Endothelial cell of umbilical vein (primary cell): ENCODE measurements at regions not wholly inside any gene's neighbourhood (a gene's known extent, or its start where the extent isn't known, plus 50 kb on each side); places are given as distances from the start of the nearest gene placed in this dataset.

ENCODE experiments used
- BruUV-seq: library from RNA; stranded (reverse); fragments of 400-500 nt; replicated peaks from 2 replicates; lab custom pipeline; 2021; lab: Mats Ljungman, UMichigan
- CTCF ChIA-PET: fragments of 300-600, 350-600 bp; sonication (Branson Sonifier 250); formaldehyde crosslinking; loops from one replicate; lab custom pipeline; 2021; ENCODE audit warnings: antibody characterized with exemption, inconsistent platforms; lab: Charles Lee
- POLR2A ChIA-PET: fragments of 300-600, 350-600 bp; sonication (Branson Sonifier 250); formaldehyde crosslinking; loops from one replicate; lab custom pipeline; 2021; ENCODE audit warnings: antibody characterized with exemption, inconsistent platforms; lab: Charles Lee
- DNase-seq: peaks from one replicate; pipeline ENCODE4 v3.0.0-alpha.2; 2011; ENCODE audit warnings: low read depth, low spot score
- FAIRE-seq: peaks from 2 replicates; lab custom pipeline; 2011; peaks lifted over from hg19 to GRCh38; lab: Jason Lieb, UNC
- H2AFZ ChIP-seq: 2 replicates; pipeline ENCODE4 v1.6.0; 2012; ENCODE audit warnings: low read depth, low read length, control low read depth, inconsistent platforms
- H3K27ac ChIP-seq: 2 replicates; pipeline ENCODE4 v1.5.1; 2011; ENCODE audit warnings: low read depth, mild to moderate bottlenecking, control low read depth, low read length, moderate library complexity; ENCODE audit not compliant: insufficient read depth
- H3K27me3 ChIP-seq, 2 experiments: 2 replicates each; pipeline versions ENCODE4 v1.6.0 to v1.6.1; 2011; ENCODE audit warnings: low read length in 2 of 2, mixed read lengths in 1 of 2; ENCODE audit not compliant: control insufficient read depth in 2 of 2, insufficient read depth in 2 of 2
- H3K36me3 ChIP-seq, 2 experiments: 2 replicates in 1 of 2; 3 replicates in 1 of 2; pipeline ENCODE4 v1.5.1; 2011; ENCODE audit warnings: low read length in 2 of 2, mild to moderate bottlenecking in 1 of 2, moderate library complexity in 1 of 2; ENCODE audit not compliant: control insufficient read depth in 2 of 2, insufficient read depth in 2 of 2; ENCODE audit errors: extremely low read depth in 1 of 2
- H3K4me1 ChIP-seq: 3 replicates; pipeline ENCODE4 v1.5.1; 2011; ENCODE audit warnings: mild to moderate bottlenecking, low read length; ENCODE audit not compliant: control insufficient read depth, insufficient read depth; ENCODE audit errors: extremely low read depth
- H3K4me2 ChIP-seq: 2 replicates; pipeline ENCODE4 v1.6.1; 2011; ENCODE audit warnings: low read length, control low read depth, mixed read lengths; ENCODE audit not compliant: insufficient read depth
- H3K4me3 ChIP-seq, 3 experiments: fragments of 200-600 bp in 1 of 3; sonication (generic), shearing (Covaris generic) in 1 of 3; replicated peaks in 1 of 3; 2 replicates each; pipeline ENCODE4 v1.5.1; 2011 to 2016; ENCODE audit warnings: control low read depth in 3 of 3, low read length in 3 of 3, mild to moderate bottlenecking in 2 of 3, inconsistent platforms in 1 of 3, low read depth in 1 of 3, moderate library complexity in 1 of 3; ENCODE audit not compliant: insufficient read depth in 1 of 3
- H3K79me2 ChIP-seq: 2 replicates; pipeline ENCODE4 v1.6.0; 2012; ENCODE audit warnings: low read length, inconsistent platforms; ENCODE audit not compliant: control insufficient read depth, insufficient read depth
- H3K9ac ChIP-seq: replicated peaks from 2 replicates; pipeline ENCODE3; 2011; ENCODE audit warnings: low read length, control low read depth; ENCODE audit not compliant: insufficient read depth; ENCODE audit errors: extremely low read depth
- H3K9me1 ChIP-seq: replicated peaks from 3 replicates; pipeline ENCODE4 v1.6.0; 2011; ENCODE audit warnings: mild to moderate bottlenecking, low read length; ENCODE audit not compliant: control insufficient read depth, insufficient read depth; ENCODE audit errors: extremely low read depth
- H3K9me3 ChIP-seq: replicated peaks from 2 replicates; pipeline ENCODE4 v1.5.1; 2012; ENCODE audit warnings: low read length, inconsistent platforms; ENCODE audit not compliant: control insufficient read depth, insufficient read depth
- H4K20me1 ChIP-seq: replicated peaks from 2 replicates; pipeline ENCODE3; 2011; ENCODE audit warnings: mild to moderate bottlenecking, low read length; ENCODE audit not compliant: control insufficient read depth, insufficient read depth; ENCODE audit errors: extremely low read depth
- CTCF ChIP-seq, 2 donors: IDR thresholded peaks; 1 replicate in 1 of 2; 2 replicates in 1 of 2; pipeline ENCODE4 v1.5.1; 2011; ENCODE audit warnings: low read length in 2 of 2, mild to moderate bottlenecking in 2 of 2, moderate library complexity in 2 of 2, control low read depth in 1 of 2, inconsistent platforms in 1 of 2, low read depth in 1 of 2; ENCODE audit not compliant: insufficient read depth in 1 of 2; ENCODE audit errors: extremely low read depth in 1 of 2
- EZH2 ChIP-seq: IDR thresholded peaks from 2 replicates; pipeline ENCODE4 v1.6.1; 2012; ENCODE audit warnings: borderline replicate concordance, low read depth, mild to moderate bottlenecking, moderate library complexity, low read length, inconsistent platforms; ENCODE audit not compliant: severe bottlenecking
- FOS ChIP-seq: IDR thresholded peaks from 2 replicates; pipeline ENCODE4 v1.6.1; 2011; ENCODE audit warnings: mild to moderate bottlenecking, low read length, moderate library complexity, borderline replicate concordance; ENCODE audit not compliant: insufficient read depth
- GATA2 ChIP-seq: IDR thresholded peaks from 2 replicates; pipeline ENCODE4 v1.7.0; 2011; ENCODE audit warnings: low read depth, mild to moderate bottlenecking, moderate library complexity, mixed read lengths, low read length; ENCODE audit not compliant: insufficient read length, insufficient read depth
- JUN ChIP-seq: IDR thresholded peaks from 2 replicates; pipeline ENCODE4 v1.6.1; 2011; ENCODE audit warnings: borderline replicate concordance, low read depth; ENCODE audit not compliant: insufficient read length, insufficient read depth
- MAX ChIP-seq: IDR thresholded peaks from 2 replicates; pipeline ENCODE4 v1.6.1; 2011; ENCODE audit not compliant: insufficient read depth, insufficient read length
- MYC ChIP-seq: IDR thresholded peaks from one replicate; pipeline ENCODE4 v1.6.1; 2011; ENCODE audit warnings: mild to moderate bottlenecking, low read depth, low read length
- POLR2A ChIP-seq: IDR thresholded peaks from 2 replicates; pipeline ENCODE4 v1.6.1; 2012; ENCODE audit warnings: low read depth, mild to moderate bottlenecking, control low read depth, low read length
- POLR2AphosphoS5 ChIP-seq: IDR thresholded peaks from 2 replicates; pipeline ENCODE4 v1.6.1; 2012; ENCODE audit warnings: low read depth, mild to moderate bottlenecking, control low read depth, low read length, moderate library complexity; ENCODE audit not compliant: insufficient read depth
- dilution Hi-C: fragments of 300-500 bp; cut with MboI; formaldehyde crosslinking; loops from one replicate; pipeline ENCODE4 v1.15.0; 2019; ENCODE audit warnings: low sequenced_read_pairs; ENCODE audit not compliant: extremely low pct_ligation_motif_present
- intact Hi-C: fragments of 100-400 bp; cut with micrococcal nuclease; formaldehyde crosslinking; loops from one replicate; pipeline ENCODE4 v1.10.0; 2022

GRCh38 chr4:26085551-26085950 is 171.5 kb downstream of the SMIM20 start:
- CTCF ChIA-PET, result interaction anchor here (1.3 kb wide), 1 partner anchor 10 kb away, joined by 3 read pairs; no protein-coding TSS in a partner anchor
- no peak overlapping the region for H3K27ac ChIP-seq

GRCh38 chr4:26086621-26087441 is 172.8 kb downstream of the SMIM20 start:
- CTCF ChIA-PET, result interaction anchor here (0.8 to 0.9 kb wide), 2 partner anchors 11 to 324 kb away, joined by 3 to 4 read pairs; no protein-coding TSS in a partner anchor
- intact Hi-C loops (no loop called here), dilution Hi-C loops (no loop called here)
- peaks cover 0 to 2% of the 10 kb centered on the region in 2 experiments for H3K27me3 ChIP-seq
- H3K9ac ChIP-seq, result no peak overlapping the region
- DNase-seq (no peak), FAIRE-seq (no peak)
- POLR2A ChIA-PET, result no interaction called here
- H3K27ac ChIP-seq, result no peak overlapping the region
- no peak overlapping the region for H3K4me3 ChIP-seq
- no peaks in the 10 kb centered on the region for H3K9me3 ChIP-seq
- TF ChIP-seq FOS, result no peak
- TF ChIP-seq POLR2AphosphoS5, result no peak
- TF ChIP-seq MYC, result no peak
- TF ChIP-seq MAX, result no peak
- no peak for TF ChIP-seq POLR2A
- TF ChIP-seq JUN, result no peak
- TF ChIP-seq GATA2, result no peak
- no peak for TF ChIP-seq EZH2
- TF ChIP-seq CTCF (IDR thresholded peaks at IDR 0.05; ENCODE audit: extremely low read depth in 1 of 2, insufficient read depth in 1 of 2, low read depth in 1 of 2, low read length in 2 of 2), result no peak
- H3K79me2 ChIP-seq, result no peaks in the 10 kb centered on the region
- H4K20me1 ChIP-seq, result no peaks in the 10 kb centered on the region
- no peak overlapping the region for H2AFZ ChIP-seq
- no peaks in the 10 kb centered on the region for H3K9me1 ChIP-seq
- BruUV-seq, result no TSS peak
- H3K4me2 ChIP-seq, result no peak overlapping the region
- no peaks in the 10 kb centered on the region for H3K36me3 ChIP-seq
- H3K4me1 ChIP-seq, result no peaks in the 10 kb centered on the region

More at GRCh38 chr4:26085551-26085950, 171.5 kb downstream of the SMIM20 start:
- dilution Hi-C loops, result no loop called here
- no TSS peak for BruUV-seq
- POLR2A ChIA-PET, result no interaction called here
- no peak for FAIRE-seq
- DNase-seq, result no peak
- H3K9ac ChIP-seq, result no peak overlapping the region
- no peaks in the 10 kb centered on the region for H3K36me3 ChIP-seq
- H3K27me3 ChIP-seq, result peaks cover 0 to 2% of the 10 kb centered on the region in 2 experiments
- H2AFZ ChIP-seq, result no peak overlapping the region
- no peaks in the 10 kb centered on the region for H3K79me2 ChIP-seq
- H3K9me3 ChIP-seq, result no peaks in the 10 kb centered on the region
- H3K9me1 ChIP-seq, result no peaks in the 10 kb centered on the region
- intact Hi-C loops, result no loop called here
- no peak for TF ChIP-seq FOS
- TF ChIP-seq EZH2, result no peak
- no peaks in the 10 kb centered on the region for H4K20me1 ChIP-seq
- H3K4me1 ChIP-seq, result no peaks in the 10 kb centered on the region
- H3K4me3 ChIP-seq, result no peak overlapping the region
- H3K4me2 ChIP-seq, result no peak overlapping the region
